Right cardiac atrium (tissue), 5 donors: ENCODE measurements at regions not wholly inside any gene's neighbourhood (a gene's known extent, or its start where the extent isn't known, plus 50 kb on each side); places are given as distances from the start of the nearest gene placed in this dataset.

Source experiments
- ATAC-seq, 2 donors: fragments of 200-7000 bp; cut with Tn5 transposase; one replicate each; pipeline versions ENCODE4 v1.8.0 to v1.9.1; 2020; ENCODE audit warnings: moderate library complexity in 2 of 2, mild to moderate bottlenecking in 1 of 2
- DNase-seq, 3 donors: peaks; one replicate each; pipeline ENCODE4 v3.0.0-alpha.2; 2020
- H3K27ac ChIP-seq: one replicate; pipeline ENCODE4 v1.5.1; 2013; ENCODE audit warnings: mild to moderate bottlenecking, low read length, control low read depth, moderate library complexity
- H3K27me3 ChIP-seq: one replicate; pipeline ENCODE4 v1.6.1; 2013; ENCODE audit not compliant: control insufficient read depth, insufficient read depth
- H3K4me1 ChIP-seq: one replicate; pipeline ENCODE4 v1.6.1; 2013; ENCODE audit warnings: low read length; ENCODE audit not compliant: control insufficient read depth, insufficient read depth
- H3K4me3 ChIP-seq: one replicate; pipeline ENCODE4 v1.5.1; 2013; ENCODE audit warnings: low read length, control low read depth
- H3K9me3 ChIP-seq: one replicate; pipeline ENCODE4 v1.6.1; 2013; ENCODE audit warnings: low read length; ENCODE audit not compliant: control insufficient read depth
- WGBS: extraction: QIAGEN DNeasy Blood & Tissue Kit; methylation state at CpG from one replicate; pipeline ENCODE4 v1.1.7; 2013; 5-methylcytosine and 5-hydroxymethylcytosine counted together
- intact Hi-C, 4 donors: fragments of 100-400 bp; cut with DNase I; formaldehyde crosslinking; loops; one replicate each; pipeline versions ENCODE4 v1.11.0 to v1.14.0; 2022 to 2023
- donor health status: healthy with polysubstance abuse.
- donor health status: DM: no; HTN: yes; CAD: no.
- donor health status: DM: no; HTN: no; CAD: no.
- donor health status: DM: no; HTN: yes; CAD: no; lungs with severe emphysema.
- donor health status: DM: yes; HTN: yes; CAD: no.

DNA sequence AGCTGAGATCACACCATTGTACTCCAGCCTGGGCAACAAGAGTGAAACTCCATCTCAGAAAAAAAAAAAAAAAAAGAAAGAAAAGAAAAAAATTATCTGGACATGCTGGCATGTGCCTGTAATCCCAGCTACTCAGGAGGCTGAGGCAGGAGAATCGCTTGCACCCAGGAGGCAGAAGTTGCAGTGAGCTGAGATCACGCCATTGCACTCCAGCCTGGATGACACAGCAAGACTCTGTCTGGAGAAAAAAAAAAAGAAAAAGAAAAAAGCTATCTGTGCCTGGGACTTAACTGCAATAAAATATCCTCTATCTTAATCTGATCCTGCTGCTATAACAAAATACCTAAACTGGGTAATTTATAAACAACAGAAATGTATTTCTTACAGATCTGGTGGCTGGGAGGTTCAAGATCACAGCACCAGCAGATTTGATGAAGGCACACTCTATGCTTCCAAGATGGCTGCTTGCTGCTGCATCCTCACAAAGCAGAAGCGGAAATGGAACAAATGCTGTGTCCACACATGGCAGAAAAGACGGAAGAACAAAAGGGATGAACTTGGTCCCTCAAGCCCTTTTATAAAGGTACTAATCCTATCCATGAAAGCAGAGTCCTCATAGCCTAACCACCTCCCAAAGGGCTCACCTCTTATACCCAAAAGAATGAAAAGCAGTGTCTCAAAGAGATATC lies 273.3 kb upstream of the JARID2 start:
- Histone ChIP-seq H3K27ac (no peak overlapping the region), H3K27me3 (no peaks in the 10 kb centered on the region), H3K4me3 (no peak overlapping the region), H3K4me1 (no peaks in the 10 kb centered on the region), H3K9me3 (no peaks in the 10 kb centered on the region)
- intact Hi-C loops = no loop called here
- WGBS = 86% methylated on average over 4 of the region's 4 CpGs
- ATAC-seq = no peak
- no peak for DNase-seq

DNA sequence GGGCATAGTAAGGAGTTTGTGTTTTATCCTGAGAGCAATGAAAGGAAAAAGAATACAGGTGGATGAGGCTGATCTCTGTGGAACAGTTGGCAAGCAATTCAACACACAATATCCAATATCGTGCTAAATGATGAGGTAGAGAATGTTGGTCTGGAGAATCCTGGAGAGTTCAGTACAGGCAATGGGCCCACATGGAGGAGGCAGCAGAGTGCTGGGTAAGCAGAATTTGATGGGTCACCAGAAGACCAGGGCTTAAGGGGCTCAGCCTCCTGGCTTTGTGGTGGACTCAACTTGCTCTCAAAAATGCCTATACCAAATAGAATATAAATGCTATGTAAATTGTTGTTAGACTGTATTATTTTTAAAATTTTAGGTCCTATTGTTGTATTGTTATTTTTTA lies 271.5 kb upstream of the JARID2 start:
- 83% methylated on average over 1 of the region's 1 CpG for WGBS
- no peak for DNase-seq
- ATAC-seq = no peak
- Histone ChIP-seq H3K4me3 (no peak overlapping the region), H3K4me1 (no peaks in the 10 kb centered on the region), H3K9me3 (no peaks in the 10 kb centered on the region), H3K27ac (no peak overlapping the region), H3K27me3 (no peaks in the 10 kb centered on the region)
- intact Hi-C loops = no loop called here

DNA sequence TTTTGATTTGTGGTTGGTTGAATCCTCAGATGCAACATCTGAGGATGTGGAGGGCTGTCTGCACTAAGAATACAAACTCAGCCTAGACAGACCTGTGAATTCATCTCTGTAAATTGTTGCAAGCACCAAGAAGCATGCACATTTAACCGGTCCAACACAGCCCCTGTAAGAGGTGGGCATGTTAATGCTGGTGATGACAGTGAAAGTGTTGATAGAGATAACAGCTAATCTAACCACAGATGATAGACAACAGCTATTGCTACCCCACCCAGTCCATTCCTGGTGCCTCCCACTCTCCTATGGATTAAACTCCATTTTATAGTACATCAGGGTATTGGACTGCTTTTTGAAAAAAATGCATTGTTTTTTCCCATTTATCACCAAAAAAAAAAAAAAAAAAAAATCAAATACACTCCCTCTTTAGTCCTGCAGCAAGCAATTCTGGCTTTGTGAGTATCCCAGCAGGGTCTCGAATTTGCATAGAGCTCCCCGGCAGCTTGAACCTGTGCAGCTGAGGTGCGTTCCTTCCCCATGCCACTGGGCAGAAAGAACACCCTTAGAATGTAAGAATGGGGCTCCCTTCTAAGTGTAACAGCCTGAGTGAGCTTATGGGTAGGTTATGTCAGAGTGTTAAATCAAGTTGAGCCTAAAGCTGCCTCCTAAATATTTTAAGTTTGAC lies 270.9 kb upstream of the JARID2 start:
- no peak overlapping the region for H3K4me3 ChIP-seq
- H3K27ac ChIP-seq = no peak overlapping the region
- intact Hi-C loops = no loop called here
- WGBS = 56% methylated on average over 4 of the region's 4 CpGs
- DNase-seq (no peak), ATAC-seq (no peak)
- H3K9me3 ChIP-seq = no peaks in the 10 kb centered on the region
- no peaks in the 10 kb centered on the region for H3K4me1 ChIP-seq
- H3K27me3 ChIP-seq = no peaks in the 10 kb centered on the region

DNA sequence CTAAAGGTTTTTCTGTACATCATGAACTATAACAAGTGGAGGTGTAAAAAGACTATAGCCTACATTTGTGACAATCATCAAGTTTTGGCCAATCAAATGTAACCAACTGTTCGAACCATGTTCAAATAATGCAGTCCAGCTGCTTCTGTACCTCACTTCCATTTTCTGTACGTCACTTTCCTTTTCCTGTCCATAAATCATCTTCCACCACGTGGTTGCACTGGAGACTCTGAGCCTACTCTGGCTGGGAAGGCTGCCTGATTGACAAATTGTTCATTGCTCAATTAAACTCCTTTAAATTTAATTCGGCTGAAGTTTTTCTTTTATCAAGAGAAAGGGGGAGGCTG lies 270.4 kb upstream of the JARID2 start:
- H3K4me3 ChIP-seq = no peak overlapping the region
- H3K27me3 ChIP-seq = no peaks in the 10 kb centered on the region
- H3K27ac ChIP-seq = no peak overlapping the region
- no peak for ATAC-seq
- DNase-seq = no peak
- H3K4me1 ChIP-seq = no peaks in the 10 kb centered on the region
- intact Hi-C loops = no loop called here
- 50% methylated on average over 4 of the region's 4 CpGs for WGBS
- no peaks in the 10 kb centered on the region for H3K9me3 ChIP-seq

DNA sequence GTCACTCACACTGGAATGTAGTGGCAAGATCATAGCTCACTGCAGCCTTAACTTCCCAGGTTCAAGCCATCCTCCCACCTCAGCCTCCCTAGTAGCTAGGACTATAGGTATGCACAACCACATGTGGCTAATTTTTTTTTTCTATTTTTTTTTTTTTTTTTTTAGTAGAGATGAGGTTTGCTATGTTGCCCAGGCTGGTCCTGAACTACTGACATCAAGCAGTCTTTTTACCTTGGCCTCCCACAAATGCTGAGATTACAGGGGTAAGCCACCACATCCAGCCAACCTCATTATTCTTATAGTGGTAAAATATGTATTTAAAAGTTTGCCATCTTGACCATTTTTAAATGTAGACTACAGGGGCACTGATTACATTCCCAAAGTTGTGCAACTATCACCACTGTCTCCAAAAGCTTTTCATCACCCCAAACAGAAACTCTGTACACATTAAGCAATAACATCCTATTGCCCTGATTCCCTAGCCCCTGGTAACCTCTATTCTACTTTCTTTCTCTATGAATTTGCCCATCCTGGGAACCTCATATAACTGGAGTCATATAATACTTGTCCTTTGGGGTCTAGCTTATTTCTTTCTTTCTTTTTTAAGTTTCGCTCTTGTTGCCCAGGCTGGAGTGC lies 268.0 kb upstream of the JARID2 start:
- no peaks in the 10 kb centered on the region for H3K27me3 ChIP-seq
- WGBS = 97% methylated on average over 1 of the region's 1 CpG
- no peak overlapping the region for H3K27ac ChIP-seq
- DNase-seq = no peak
- intact Hi-C loops = no loop called here
- no peaks in the 10 kb centered on the region for H3K9me3 ChIP-seq
- H3K4me3 ChIP-seq = no peak overlapping the region
- no peaks in the 10 kb centered on the region for H3K4me1 ChIP-seq
- no peak for ATAC-seq

DNA sequence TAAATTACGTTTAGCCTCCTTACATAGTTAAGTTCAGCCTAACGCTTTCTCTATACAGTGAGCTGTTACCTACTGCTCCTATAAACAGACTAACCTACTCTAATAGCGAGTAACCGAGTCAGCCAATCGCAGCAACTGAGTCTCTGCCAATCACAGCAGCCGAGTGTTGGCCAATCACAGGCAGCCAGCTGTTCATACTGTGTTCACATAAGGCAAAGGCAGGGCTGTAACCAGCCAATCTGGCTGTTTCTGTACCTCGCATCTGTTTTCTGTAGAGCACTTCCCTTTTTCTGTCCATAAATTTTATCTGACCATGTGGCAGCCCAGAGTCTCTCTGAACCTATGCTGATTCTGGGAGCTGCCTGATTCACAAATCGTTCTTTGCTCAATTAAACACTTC lies 263.9 kb upstream of the JARID2 start:
- H3K4me3 ChIP-seq = no peak overlapping the region
- no peak overlapping the region for H3K27ac ChIP-seq
- no peaks in the 10 kb centered on the region for H3K27me3 ChIP-seq
- H3K4me1 ChIP-seq = no peaks in the 10 kb centered on the region
- no peaks in the 10 kb centered on the region for H3K9me3 ChIP-seq
- no peak for ATAC-seq
- intact Hi-C loops = no loop called here
- DNase-seq = no peak
- WGBS = 88% methylated on average over 8 of the region's 8 CpGs

DNA sequence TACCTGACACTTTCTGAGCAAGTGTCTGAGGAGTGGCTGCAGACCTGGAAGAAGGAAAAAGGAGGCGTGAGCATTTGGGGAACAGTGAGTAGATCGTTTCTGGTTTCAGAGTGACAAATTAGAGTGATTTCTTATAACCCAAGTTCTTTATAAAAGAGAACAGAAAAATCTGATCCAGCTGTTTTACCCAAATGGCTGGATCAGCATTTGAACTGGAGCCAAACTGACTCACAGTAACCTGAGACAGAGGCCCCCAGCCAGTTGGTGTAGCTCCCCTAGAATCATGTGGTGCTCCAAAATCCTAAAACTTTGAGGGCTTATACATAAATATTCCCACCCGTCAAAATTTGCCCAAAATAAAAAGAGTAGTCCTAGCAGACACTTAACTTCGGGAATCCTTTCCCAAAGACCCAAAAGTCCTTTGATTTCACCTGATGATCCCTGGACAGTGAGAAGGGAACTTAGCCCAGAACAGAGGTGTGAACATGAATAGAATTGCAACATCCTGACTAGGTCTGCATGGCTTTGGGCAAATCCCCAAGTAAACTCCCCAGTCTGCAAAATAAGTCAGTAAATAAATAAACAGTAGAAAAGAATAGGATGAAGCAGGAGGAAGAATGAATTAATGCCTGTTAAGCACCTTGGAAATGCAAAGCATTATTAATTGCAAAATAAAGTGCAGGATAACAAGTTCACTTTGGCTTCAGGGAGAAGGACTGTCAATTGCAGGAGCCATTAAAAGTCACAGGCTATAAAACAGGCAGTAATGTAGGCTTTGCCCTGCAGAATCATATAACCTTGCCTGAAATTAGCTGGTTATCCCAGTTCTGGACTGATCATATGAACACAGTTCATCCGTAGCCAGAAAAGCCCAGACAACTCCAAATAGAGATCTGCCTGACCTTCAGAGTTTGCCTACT lies 262.0 kb upstream of the JARID2 start:
- no peak overlapping the region for H3K27ac ChIP-seq
- no peaks in the 10 kb centered on the region for H3K4me1 ChIP-seq
- H3K27me3 ChIP-seq = no peaks in the 10 kb centered on the region
- no peak for ATAC-seq
- WGBS = 80% methylated on average over 5 of the region's 5 CpGs
- intact Hi-C loops = no loop called here
- DNase-seq = no peak
- no peak overlapping the region for H3K4me3 ChIP-seq
- no peaks in the 10 kb centered on the region for H3K9me3 ChIP-seq

DNA sequence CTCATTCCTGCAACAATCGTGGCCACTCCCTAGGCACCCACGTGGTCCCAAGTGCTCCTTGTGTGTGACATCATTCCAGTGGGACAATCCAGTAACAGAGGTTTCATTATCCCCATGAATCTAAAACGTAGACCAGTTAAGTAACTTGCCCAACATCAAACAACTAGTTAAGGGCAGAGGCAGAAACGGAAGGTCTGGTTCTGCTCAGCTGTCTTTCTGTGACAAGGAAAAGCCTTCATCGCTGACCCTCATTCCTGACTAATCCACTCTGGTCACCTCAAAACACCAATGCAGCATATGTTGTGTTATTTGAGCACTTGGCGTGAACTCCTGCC lies 261.4 kb upstream of the JARID2 start:
- ATAC-seq = peak; percentile 63 to 83
- 39% methylated on average over 6 of the region's 6 CpGs for WGBS
- Histone ChIP-seq H3K9me3 (no peaks in the 10 kb centered on the region), H3K27me3 (no peaks in the 10 kb centered on the region), H3K4me3 (no peak overlapping the region), H3K4me1 (no peaks in the 10 kb centered on the region), H3K27ac (no peak overlapping the region)
- peak in 2 of 3 donors; percentile 54 to 78 for DNase-seq
- intact Hi-C loops = no loop called here

DNA sequence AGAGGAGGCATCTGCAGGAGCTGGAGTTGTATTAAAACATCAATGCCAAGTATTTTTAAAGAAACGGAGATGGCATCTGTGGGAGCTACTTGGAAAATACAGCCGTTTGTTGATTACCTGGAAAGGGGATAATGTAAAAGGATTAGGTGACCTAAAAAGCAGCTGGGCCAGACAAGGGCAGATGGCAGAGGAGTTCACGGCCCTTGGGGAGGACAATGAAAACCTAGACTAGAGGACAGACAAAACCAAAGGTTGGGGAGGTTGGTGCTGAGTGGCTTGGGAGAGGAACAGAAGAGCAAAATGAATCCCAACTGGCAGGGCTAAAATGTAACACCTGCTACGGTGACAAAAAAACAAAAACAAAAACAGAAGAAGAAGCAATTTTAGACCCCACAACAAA lies 260.5 kb upstream of the JARID2 start:
- Histone ChIP-seq H3K27me3 (no peaks in the 10 kb centered on the region), H3K9me3 (no peaks in the 10 kb centered on the region), H3K4me1 (no peaks in the 10 kb centered on the region), H3K4me3 (no peak overlapping the region), H3K27ac (no peak overlapping the region)
- DNase-seq = no peak
- 86% methylated on average over 4 of the region's 4 CpGs for WGBS
- intact Hi-C loops = no loop called here
- ATAC-seq = no peak

DNA sequence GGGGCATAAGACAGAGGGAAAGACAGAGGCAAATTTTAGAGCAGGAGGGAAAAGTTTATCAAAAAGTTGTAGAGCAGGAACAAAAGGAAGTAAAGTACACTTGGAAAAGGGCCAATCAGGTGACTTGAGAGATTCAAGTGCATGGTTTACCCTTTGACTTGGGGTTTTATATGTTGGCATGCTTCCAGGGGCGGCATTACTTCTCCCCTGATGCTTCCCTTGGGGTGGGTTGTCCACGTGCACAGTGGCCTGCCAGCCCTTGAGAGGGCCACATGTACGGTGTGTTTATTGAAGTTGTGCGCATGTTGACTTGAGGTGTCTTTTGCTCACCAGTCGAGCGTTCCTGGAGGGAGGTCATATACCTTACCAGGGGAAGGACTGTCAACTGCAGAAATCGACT lies 259.5 kb upstream of the JARID2 start:
- DNase-seq (no peak), ATAC-seq (no peak)
- no peak overlapping the region for H3K27ac ChIP-seq
- no peaks in the 10 kb centered on the region for H3K27me3 ChIP-seq
- no peak overlapping the region for H3K4me3 ChIP-seq
- WGBS = 89% methylated on average over 7 of the region's 7 CpGs
- intact Hi-C loops = no loop called here
- no peaks in the 10 kb centered on the region for H3K9me3 ChIP-seq
- H3K4me1 ChIP-seq = no peaks in the 10 kb centered on the region

DNA sequence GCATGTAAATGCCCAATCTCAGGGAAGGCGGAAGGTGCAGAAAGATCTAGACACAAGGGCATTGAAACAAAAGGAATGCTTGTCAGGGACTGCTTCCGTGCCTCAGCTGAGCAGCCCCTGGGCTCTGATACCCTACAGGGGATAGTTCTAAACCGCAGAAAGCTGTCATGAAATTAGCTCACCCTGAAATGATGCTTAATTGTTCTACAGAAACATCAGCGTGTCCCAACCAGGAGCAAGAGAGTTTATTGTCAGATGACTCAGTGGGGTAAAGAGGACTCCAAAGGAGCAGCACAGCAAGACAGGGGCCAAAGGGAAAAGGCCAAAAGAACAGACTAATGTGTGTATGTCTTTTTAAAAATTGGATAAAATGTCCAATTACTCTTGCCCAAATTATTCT lies 258.4 kb upstream of the JARID2 start:
- Histone ChIP-seq H3K4me1 (no peaks in the 10 kb centered on the region), H3K4me3 (no peak overlapping the region), H3K9me3 (no peaks in the 10 kb centered on the region), H3K27me3 (no peaks in the 10 kb centered on the region), H3K27ac (no peak overlapping the region)
- DNase-seq = no peak
- no peak for ATAC-seq
- intact Hi-C loops = no loop called here
- WGBS = 91% methylated on average over 4 of the region's 4 CpGs
